IMR-90 (cell line): ENCODE measurements at regions not wholly inside any gene's neighbourhood (a gene's known extent, or its start where the extent isn't known, plus 50 kb on each side); places are given as distances from the start of the nearest gene placed in this dataset.
A peak's percentile ranks its signal among the peaks of the same experiment; 100 is the strongest.

Experiments
- ATAC-seq: fragments of 200-7000 bp; cut with Tn5 transposase; 2 replicates; pipeline ENCODE4 v1.9.1; 2020; ENCODE audit warnings: low read depth, mild to moderate bottlenecking, moderate library complexity
- BruUV-seq: library from RNA; stranded (reverse); fragments of 400-500 nt; replicated peaks from 2 replicates; lab custom pipeline; 2021; lab: Mats Ljungman, UMichigan
- CTCF ChIA-PET: fragments of 300-600 bp; formaldehyde crosslinking; extraction: SDS; loops from one replicate; lab custom pipeline; 2021; ENCODE audit warnings: antibody characterized with exemption; lab: Yijun Ruan, JAX
- POLR2A ChIA-PET: fragments of 300-600 bp; sonication (Branson Sonifier 250); formaldehyde crosslinking; loops from one replicate; lab custom pipeline; 2022; ENCODE audit warnings: antibody characterized with exemption; ENCODE audit not compliant: unreplicated experiment; lab: Charles Lee
- DNase-seq: peaks from one replicate; pipeline ENCODE4 v3.0.0; 2013
- H2AFZ ChIP-seq: replicated peaks from 2 replicates; pipeline ENCODE3; 2013; ENCODE audit warnings: low read length, mild to moderate bottlenecking; ENCODE audit not compliant: poor library complexity
- H2AK5ac ChIP-seq: 2 replicates; pipeline ENCODE4 v1.6.1; 2013; ENCODE audit warnings: low read depth, low read length, inconsistent platforms
- H2AK9ac ChIP-seq: replicated peaks from 2 replicates; pipeline ENCODE3; 2013; ENCODE audit warnings: mild to moderate bottlenecking, low read depth, low read length, moderate library complexity; ENCODE audit not compliant: poor library complexity
- H2BK120ac ChIP-seq: 2 replicates; pipeline ENCODE4 v1.6.1; 2013; ENCODE audit warnings: low read depth, low read length, inconsistent platforms
- H2BK15ac ChIP-seq: 3 replicates; pipeline ENCODE4 v1.6.1; 2013; ENCODE audit warnings: low read depth, low read length, inconsistent platforms
- H2BK20ac ChIP-seq: 2 replicates; pipeline ENCODE4 v1.6.1; 2013; ENCODE audit warnings: low read depth, mild to moderate bottlenecking, inconsistent platforms, low read length, moderate library complexity
- H2BK5ac ChIP-seq: 2 replicates; pipeline ENCODE4 v1.6.1; 2013; ENCODE audit warnings: mild to moderate bottlenecking, low read depth, low read length, inconsistent platforms; ENCODE audit not compliant: poor library complexity, severe bottlenecking
- H3K14ac ChIP-seq: replicated peaks from 2 replicates; pipeline ENCODE4 v1.6.1; 2013; ENCODE audit warnings: low read depth, low read length, inconsistent platforms
- H3K18ac ChIP-seq: 2 replicates; pipeline ENCODE4 v1.6.1; 2013; ENCODE audit warnings: low read depth, low read length, control low read depth
- H3K23ac ChIP-seq: 2 replicates; pipeline ENCODE4 v1.6.1; 2013; ENCODE audit warnings: low read depth, low read length, inconsistent platforms
- H3K27ac ChIP-seq: 2 replicates; pipeline ENCODE4 v1.5.1; 2013; ENCODE audit warnings: mild to moderate bottlenecking, control low read depth, low read length; ENCODE audit not compliant: insufficient read depth
- H3K27me3 ChIP-seq: 2 replicates; pipeline ENCODE4 v1.6.1; 2013; ENCODE audit warnings: low read length; ENCODE audit not compliant: control insufficient read depth, insufficient read depth
- H3K36me3 ChIP-seq: 2 replicates; pipeline ENCODE4 v1.6.1; 2013; ENCODE audit warnings: low read length, mixed read lengths; ENCODE audit not compliant: control insufficient read depth, insufficient read depth
- H3K4ac ChIP-seq: 2 replicates; pipeline ENCODE4 v1.6.1; 2013; ENCODE audit warnings: low read depth, low read length, inconsistent platforms
- H3K4me1 ChIP-seq: 2 replicates; pipeline ENCODE4 v1.6.1; 2013; ENCODE audit warnings: low read length, mixed read lengths; ENCODE audit not compliant: control insufficient read depth, insufficient read depth
- H3K4me2 ChIP-seq: 2 replicates; pipeline ENCODE4 v1.6.1; 2013; ENCODE audit warnings: low read depth, mild to moderate bottlenecking, control low read depth, low read length, moderate library complexity
- H3K4me3 ChIP-seq: 2 replicates; pipeline ENCODE4 v1.5.1; 2013; ENCODE audit warnings: low read depth, mild to moderate bottlenecking, control low read depth, low read length, moderate library complexity; ENCODE audit not compliant: insufficient read depth
- H3K56ac ChIP-seq: 2 replicates; pipeline ENCODE4 v1.6.1; 2013; ENCODE audit warnings: low read length, inconsistent platforms; ENCODE audit not compliant: insufficient read depth; ENCODE audit errors: extremely low read depth
- H3K79me1 ChIP-seq, 2 experiments: 2 replicates each; pipeline ENCODE4 v1.6.1; 2013; ENCODE audit warnings: low read length in 2 of 2, inconsistent platforms in 1 of 2, low read depth in 1 of 2
- H3K9ac ChIP-seq: 2 replicates; pipeline ENCODE4 v1.6.1; 2013; ENCODE audit warnings: low read depth, low read length, control low read depth
- H3K9me1 ChIP-seq: 2 replicates; pipeline ENCODE4 v1.6.1; 2013; ENCODE audit warnings: low read length, inconsistent platforms; ENCODE audit not compliant: insufficient read depth
- H3K9me3 ChIP-seq: 2 replicates; pipeline ENCODE4 v1.6.1; 2013; ENCODE audit warnings: low read length; ENCODE audit not compliant: control insufficient read depth, insufficient read depth
- H4K20me1 ChIP-seq: 2 replicates; pipeline ENCODE4 v1.6.1; 2013; ENCODE audit warnings: low read length, inconsistent platforms; ENCODE audit not compliant: insufficient read depth
- H4K5ac ChIP-seq: 2 replicates; pipeline ENCODE4 v1.6.1; 2013; ENCODE audit warnings: mild to moderate bottlenecking, low read depth, low read length, control low read depth
- H4K8ac ChIP-seq, 2 experiments: 2 replicates each; pipeline ENCODE4 v1.6.1; 2013; ENCODE audit warnings: low read depth in 2 of 2, low read length in 2 of 2, control low read depth in 1 of 2, inconsistent platforms in 1 of 2
- H4K91ac ChIP-seq: 2 replicates; pipeline ENCODE4 v1.6.1; 2013; ENCODE audit warnings: low read depth, low read length, inconsistent platforms; ENCODE audit not compliant: insufficient read depth
- RAD21 ChIP-seq: IDR thresholded peaks from 2 replicates; pipeline ENCODE4 v1.6.1; 2012; ENCODE audit warnings: low read length, improper control_type of control experiment
- WGBS, 2 experiments: methylation state at CpG; one replicate each; pipeline versions ENCODE4 v1.1.5 to v1.1.7; 2013; ENCODE audit warnings: missing lambda C conversion rate in 2 of 2; ENCODE audit not compliant: insufficient read length in 1 of 2; ENCODE audit errors: extremely low coverage in 2 of 2; 5-methylcytosine and 5-hydroxymethylcytosine counted together
- dilution Hi-C: fragments of 300-500 bp; cut with HindIII; formaldehyde crosslinking; loops from one replicate; pipeline ENCODE4 v1.14.3; 2018; ENCODE audit warnings: low sequenced_read_pairs; ENCODE audit not compliant: unreplicated experiment
- in situ Hi-C: fragments of 300-500 bp; cut with MboI; formaldehyde crosslinking; loops from 3 replicates; pipeline ENCODE4 v1.14.3; 2019; ENCODE audit warnings: low sequenced_read_pairs, inconsistent platforms, mixed read lengths
- intact Hi-C: fragments of 100-400 bp; cut with micrococcal nuclease; formaldehyde crosslinking; loops from 2 replicates; pipeline ENCODE4 v1.10.0; 2022
- TF ChIP-seq, protein P1 (sequence below): fragments of 150-350 bp; IDR thresholded peaks from 2 replicates; pipeline ENCODE4 v1.6.1; 2017; ENCODE audit warnings: mild to moderate bottlenecking, antibody characterized with exemption, low read length, low read depth

DNA sequence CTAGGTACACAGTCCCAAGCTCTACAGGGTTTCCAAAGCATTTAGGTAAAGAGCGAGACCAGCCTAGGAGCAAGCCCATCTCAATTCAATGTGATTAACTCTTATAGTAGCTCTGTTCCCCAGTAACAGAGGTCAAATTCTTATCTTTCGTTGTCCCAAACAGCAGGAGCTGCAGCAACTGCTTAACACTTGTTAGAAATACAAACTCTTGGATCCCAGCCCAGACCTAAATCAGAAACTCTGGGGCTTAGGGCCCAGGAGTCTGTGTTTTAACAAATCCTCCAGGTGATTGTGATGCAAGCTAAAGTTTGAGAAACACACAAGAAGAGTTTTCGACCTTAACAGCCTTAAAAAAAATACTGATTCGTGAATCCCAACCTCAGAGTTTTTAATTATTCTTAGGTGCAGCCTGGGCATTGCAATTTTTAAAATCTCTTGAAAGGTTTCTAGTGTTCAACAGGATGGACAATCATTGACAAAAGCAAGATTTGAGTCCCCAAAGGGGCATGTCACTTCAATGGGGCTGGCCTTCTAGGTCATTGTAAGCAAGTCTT lies 127.4 kb upstream of the HCRTR2 start:
- Histone ChIP-seq H3K4me2 (no peak overlapping the region), H3K9me3 (no peaks in the 10 kb centered on the region), H3K14ac (no peak overlapping the region), H2AK9ac (no peak overlapping the region), H3K56ac (no peak overlapping the region), H3K79me1 (no peaks in the 10 kb centered on the region), H3K4me1 (peaks cover 5% of the 10 kb centered on the region; the same call in 1 of the 2 replicates), H3K9me1 (no peaks in the 10 kb centered on the region), H2AFZ (no peak overlapping the region), H4K91ac (no peak overlapping the region), H4K8ac (no peak overlapping the region), H3K27me3 (no peaks in the 10 kb centered on the region), H2BK5ac (no peak overlapping the region), H3K27ac (no peak overlapping the region), H2BK20ac (no peak overlapping the region), H2AK5ac (no peak overlapping the region), H3K23ac (no peak overlapping the region), H3K18ac (no peak overlapping the region), H2BK15ac (no peak overlapping the region), H3K4me3 (no peak overlapping the region), H4K20me1 (no peaks in the 10 kb centered on the region), H3K4ac (no peak overlapping the region), H3K9ac (no peak overlapping the region), H3K36me3 (no peaks in the 10 kb centered on the region), H2BK120ac (no peak overlapping the region), H4K5ac (no peak overlapping the region)
- CTCF ChIA-PET = no interaction called here
- ATAC-seq (peak; percentile 44), DNase-seq (peak; percentile 23)
- WGBS, 2 experiments = 86% methylated on average over 1 of the region's 4 CpGs; no CpG with 5 or more reads in 1 of the 2 experiments
- POLR2A ChIA-PET = no interaction called here
- in situ Hi-C loops = no loop called here
- dilution Hi-C loops = no loop called here
- TF ChIP-seq, protein P1, sequence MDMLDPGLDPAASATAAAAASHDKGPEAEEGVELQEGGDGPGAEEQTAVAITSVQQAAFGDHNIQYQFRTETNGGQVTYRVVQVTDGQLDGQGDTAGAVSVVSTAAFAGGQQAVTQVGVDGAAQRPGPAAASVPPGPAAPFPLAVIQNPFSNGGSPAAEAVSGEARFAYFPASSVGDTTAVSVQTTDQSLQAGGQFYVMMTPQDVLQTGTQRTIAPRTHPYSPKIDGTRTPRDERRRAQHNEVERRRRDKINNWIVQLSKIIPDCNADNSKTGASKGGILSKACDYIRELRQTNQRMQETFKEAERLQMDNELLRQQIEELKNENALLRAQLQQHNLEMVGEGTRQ = no peak
- no peak for TF ChIP-seq RAD21
- intact Hi-C loops = loop anchor here (10.0 kb wide), 1 partner anchor 152 kb away; no protein-coding TSS in a partner anchor
- no TSS peak for BruUV-seq
